SK-N-SH (cell line): ENCODE measurements at regions not wholly inside any gene's neighbourhood (a gene's known extent, or its start where the extent isn't known, plus 50 kb on each side); places are given as distances from the start of the nearest gene placed in this dataset.
A peak's percentile ranks its signal among the peaks of the same experiment; 100 is the strongest.

Experiments used
- CTCF ChIA-PET: fragments of 300-600, 350-600 bp; formaldehyde crosslinking; extraction: SDS; loops from one replicate; lab custom pipeline; 2021; lab: Yijun Ruan, JAX
- POLR2A ChIA-PET: fragments of 350-600 bp; sonication (Branson Sonifier 250); formaldehyde crosslinking; extraction: SDS; loops from one replicate; lab custom pipeline; 2020; ENCODE audit warnings: antibody characterized with exemption, inconsistent platforms; lab: Yijun Ruan, JAX
- DNase-seq: peaks from one replicate; pipeline ENCODE4 v3.0.0; 2012
- H2AFZ ChIP-seq: fragments of 200-600 bp; sonication (generic); 2 replicates; pipeline ENCODE4 v1.8.1; 2016; ENCODE audit warnings: antibody characterized with exemption, mild to moderate bottlenecking, low read depth
- H3F3A ChIP-seq: fragments of 200-600 bp; sonication (generic); replicated peaks from 2 replicates; pipeline ENCODE3; 2016; ENCODE audit warnings: antibody characterized with exemption, mild to moderate bottlenecking; ENCODE audit not compliant: insufficient read depth
- H3K27ac ChIP-seq, 2 experiments: fragments of 200-500 bp in 1 of 2; fragments of 200-600 bp in 1 of 2; sonication (Bioruptor generic) in 1 of 2; sonication (generic), shearing (Covaris generic) in 1 of 2; 2 replicates each; pipeline versions ENCODE4 v1.5.1 to v1.6.1; 2014 to 2016; ENCODE audit warnings: low read depth in 2 of 2, inconsistent platforms in 1 of 2, low read length in 1 of 2, mild to moderate bottlenecking in 1 of 2, mixed read lengths in 1 of 2
- H3K27me3 ChIP-seq: fragments of 200-600 bp; sonication (generic), shearing (Covaris generic); 2 replicates; pipeline ENCODE4 v1.6.1; 2016; ENCODE audit warnings: mixed run types; ENCODE audit not compliant: insufficient read depth
- H3K36me3 ChIP-seq, 2 experiments: fragments of 200-500 bp in 1 of 2; fragments of 200-600 bp in 1 of 2; sonication (Bioruptor generic) in 1 of 2; sonication (generic) in 1 of 2; replicated peaks in 1 of 2; 2 replicates each; pipeline versions ENCODE3 to v1.5.1; 2014 to 2016; ENCODE audit warnings: low read length in 1 of 2, mild to moderate bottlenecking in 1 of 2; ENCODE audit not compliant: insufficient read depth in 2 of 2, control insufficient read depth in 1 of 2
- H3K4me1 ChIP-seq, 2 experiments: fragments of 200-500 bp in 1 of 2; fragments of 200-600 bp in 1 of 2; sonication (Bioruptor generic) in 1 of 2; sonication (generic), shearing (Covaris generic) in 1 of 2; 2 replicates each; pipeline versions ENCODE4 v1.5.1 to v1.6.1; 2014 to 2016; ENCODE audit warnings: low read depth in 1 of 2, low read length in 1 of 2, mixed run types in 1 of 2; ENCODE audit not compliant: insufficient read depth in 2 of 2, control insufficient read depth in 1 of 2
- H3K4me2 ChIP-seq: fragments of 200-600 bp; sonication (generic), shearing (Covaris generic); 2 replicates; pipeline ENCODE4 v1.6.1; 2017; ENCODE audit warnings: mixed run types
- H3K4me3 ChIP-seq, 2 experiments: fragments of 200-500 bp in 1 of 2; fragments of 200-600 bp in 1 of 2; sonication (Bioruptor generic) in 1 of 2; sonication (generic), shearing (Covaris generic) in 1 of 2; 2 replicates each; pipeline versions ENCODE4 v1.5.1 to v1.8.1; 2014 to 2016; ENCODE audit warnings: low read depth in 2 of 2, inconsistent platforms in 1 of 2, low read length in 1 of 2, mild to moderate bottlenecking in 1 of 2, mixed read lengths in 1 of 2, moderate library complexity in 1 of 2
- H3K79me2 ChIP-seq: fragments of 200-600 bp; sonication (generic); 2 replicates; pipeline ENCODE4 v1.8.1; 2017; ENCODE audit warnings: mild to moderate bottlenecking; ENCODE audit not compliant: insufficient read depth
- H3K9ac ChIP-seq: fragments of 200-600 bp; sonication (generic); 2 replicates; pipeline ENCODE4 v1.6.1; 2017; ENCODE audit warnings: mixed run types
- H3K9me2 ChIP-seq: fragments of 200-600 bp; sonication (generic); 2 replicates; pipeline ENCODE4 v1.6.1; 2017; ENCODE audit warnings: mixed run types
- H3K9me3 ChIP-seq: fragments of 200-600 bp; sonication (generic); 2 replicates; pipeline ENCODE4 v1.6.1; 2017; ENCODE audit warnings: mixed run types, mild to moderate bottlenecking, moderate library complexity
- H4K20me1 ChIP-seq: fragments of 200-600 bp; sonication (generic); 2 replicates; pipeline ENCODE4 v1.6.1; 2017; ENCODE audit warnings: mild to moderate bottlenecking, mixed run types; ENCODE audit not compliant: insufficient read depth
- ELF1 ChIP-seq: IDR thresholded peaks from 2 replicates; pipeline ENCODE4 v1.4.0; 2012
- FOSL2 ChIP-seq: IDR thresholded peaks from 2 replicates; pipeline ENCODE4 v1.4.0; 2012; ENCODE audit warnings: low read depth, mild to moderate bottlenecking, moderate library complexity, borderline replicate concordance
- FOXM1 ChIP-seq: IDR thresholded peaks from 2 replicates; pipeline ENCODE4 v1.4.0; 2012; ENCODE audit warnings: low read depth, mild to moderate bottlenecking
- GABPA ChIP-seq: IDR thresholded peaks from 2 replicates; pipeline ENCODE4 v1.4.0; 2012; ENCODE audit warnings: low read depth, mild to moderate bottlenecking
- GATA2 ChIP-seq: sonication (generic); formaldehyde crosslinking; IDR thresholded peaks from 2 replicates; pipeline ENCODE4 v1.5.0; 2020; ENCODE audit warnings: mild to moderate bottlenecking, missing genetic modification reagents
- JUND ChIP-seq: IDR thresholded peaks from 2 replicates; pipeline ENCODE4 v1.4.0; 2012
- MAX ChIP-seq: IDR thresholded peaks from 2 replicates; pipeline ENCODE4 v1.4.0; 2012; ENCODE audit warnings: low read depth
- POLR2AphosphoS5 ChIP-seq: IDR thresholded peaks from 2 replicates; pipeline ENCODE4 v1.6.1; 2012; ENCODE audit warnings: low read depth, low read length
- RAD21 ChIP-seq: IDR thresholded peaks from 2 replicates; pipeline ENCODE4 v1.6.1; 2012; ENCODE audit warnings: mild to moderate bottlenecking, low read length
- RCOR1 ChIP-seq: fragments of 150-350 bp; IDR thresholded peaks from 2 replicates; pipeline ENCODE4 v1.6.1; 2017; ENCODE audit warnings: antibody characterized with exemption, low read length
- RFX5 ChIP-seq: IDR thresholded peaks from 2 replicates; pipeline ENCODE4 v1.6.1; 2012; ENCODE audit warnings: mild to moderate bottlenecking, improper control_type of control experiment, low read length
- SMC3 ChIP-seq: IDR thresholded peaks from 2 replicates; pipeline ENCODE4 v1.6.1; 2012; ENCODE audit warnings: low read depth, low read length, improper control_type of control experiment
- TAF1 ChIP-seq: IDR thresholded peaks from 2 replicates; pipeline ENCODE4 v1.6.1; 2012; ENCODE audit warnings: low read depth, mild to moderate bottlenecking, low read length, moderate library complexity, borderline replicate concordance
- TCF12 ChIP-seq: IDR thresholded peaks from 2 replicates; pipeline ENCODE4 v1.4.0; 2012
- USF2 ChIP-seq: fragments of 150-350 bp; IDR thresholded peaks from 2 replicates; pipeline ENCODE4 v1.6.1; 2017; ENCODE audit warnings: antibody characterized with exemption, low read length, low read depth, borderline replicate concordance
- WGBS: methylation state at CpG from one replicate; pipeline ENCODE4 v1.1.6; 2017; ENCODE audit warnings: low lambda C conversion rate; 5-methylcytosine and 5-hydroxymethylcytosine counted together
- TF ChIP-seq, protein P1 (sequence below): fragments of 150-350 bp; IDR thresholded peaks from 2 replicates; pipeline ENCODE4 v1.6.1; 2016; ENCODE audit warnings: mild to moderate bottlenecking, low read depth, low read length
- TF ChIP-seq, protein P2 (sequence below): fragments of 200-600 bp; sonication (generic); IDR thresholded peaks from 2 replicates; pipeline ENCODE4 v1.6.1; 2017; ENCODE audit warnings: antibody characterized with exemption, mild to moderate bottlenecking, moderate library complexity
- TF ChIP-seq, protein P3 (sequence below): IDR thresholded peaks from 2 replicates; pipeline ENCODE4 v1.6.1; 2012; ENCODE audit warnings: mild to moderate bottlenecking, low read depth, low read length, moderate library complexity

GRCh38 chr4:74682567-74683359, 111.6 kb downstream of the BTC start:
- Histone ChIP-seq H2AFZ (no peak overlapping the region), H4K20me1 (no peaks in the 10 kb centered on the region), H3K4me1 (no peaks in the 10 kb centered on the region), H3K27me3 (peaks cover 11% of the 10 kb centered on the region; the same call in 1 of the 2 replicates), H3K36me3 (no peaks in the 10 kb centered on the region), H3F3A (no peaks in the 10 kb centered on the region), H3K9me2 (no peaks in the 10 kb centered on the region), H3K79me2 (no peaks in the 10 kb centered on the region), H3K27ac (no peak overlapping the region), H3K4me3 (no peak overlapping the region), H3K9ac (no peak overlapping the region), H3K4me2 (no peak overlapping the region), H3K9me3 (no peaks in the 10 kb centered on the region)
- WGBS, result 5% methylated on average over 2 of the region's 2 CpGs
- peak; percentile 26; the same call in 1 of the 2 replicates for TF ChIP-seq TCF12
- TF ChIP-seq JUND, result 0 out of 2 replicates have a peak, but pooled peaks have one; percentile 5
- TF ChIP-seq FOSL2, result peak; percentile 26; the same call in 1 of the 2 replicates
- TF ChIP-seq USF2, result no peak
- CTCF ChIA-PET, result no interaction called here
- no peak for DNase-seq
- POLR2A ChIA-PET, result no interaction called here

GRCh38 chr4:74692972-74693371, 101.4 kb downstream of the BTC start:
- no peaks in the 10 kb centered on the region for H4K20me1 ChIP-seq
- no peak overlapping the region for H3K27ac ChIP-seq
- no peaks in the 10 kb centered on the region for H3K4me1 ChIP-seq
- 2% methylated on average over 4 of the region's 4 CpGs for WGBS
- H3K4me3 ChIP-seq, result no peak overlapping the region
- peaks cover 12% of the 10 kb centered on the region for H3K27me3 ChIP-seq
- no peaks in the 10 kb centered on the region for H3F3A ChIP-seq
- no peak overlapping the region for H2AFZ ChIP-seq
- no peak overlapping the region for H3K9ac ChIP-seq
- H3K36me3 ChIP-seq, result no peaks in the 10 kb centered on the region
- ChIA-PET CTCF (no interaction called here), POLR2A (no interaction called here)
- no peak for DNase-seq
- H3K4me2 ChIP-seq, result no peak overlapping the region
- H3K9me2 ChIP-seq, result no peaks in the 10 kb centered on the region
- no peaks in the 10 kb centered on the region for H3K79me2 ChIP-seq
- H3K9me3 ChIP-seq, result no peaks in the 10 kb centered on the region
- TF ChIP-seq ELF1 (no peak), GATA2 (CRISPR knock-in tag) (no peak), SMC3 (no peak), POLR2AphosphoS5 (no peak), GABPA (no peak), FOXM1 (no peak), RCOR1 (no peak), FOSL2 (no peak), MAX (no peak), RAD21 (no peak), RFX5 (no peak), TAF1 (no peak)
- TF ChIP-seq, protein P1, sequence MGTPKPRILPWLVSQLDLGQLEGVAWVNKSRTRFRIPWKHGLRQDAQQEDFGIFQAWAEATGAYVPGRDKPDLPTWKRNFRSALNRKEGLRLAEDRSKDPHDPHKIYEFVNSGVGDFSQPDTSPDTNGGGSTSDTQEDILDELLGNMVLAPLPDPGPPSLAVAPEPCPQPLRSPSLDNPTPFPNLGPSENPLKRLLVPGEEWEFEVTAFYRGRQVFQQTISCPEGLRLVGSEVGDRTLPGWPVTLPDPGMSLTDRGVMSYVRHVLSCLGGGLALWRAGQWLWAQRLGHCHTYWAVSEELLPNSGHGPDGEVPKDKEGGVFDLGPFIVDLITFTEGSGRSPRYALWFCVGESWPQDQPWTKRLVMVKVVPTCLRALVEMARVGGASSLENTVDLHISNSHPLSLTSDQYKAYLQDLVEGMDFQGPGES, result no peak
- TF ChIP-seq, protein P2, sequence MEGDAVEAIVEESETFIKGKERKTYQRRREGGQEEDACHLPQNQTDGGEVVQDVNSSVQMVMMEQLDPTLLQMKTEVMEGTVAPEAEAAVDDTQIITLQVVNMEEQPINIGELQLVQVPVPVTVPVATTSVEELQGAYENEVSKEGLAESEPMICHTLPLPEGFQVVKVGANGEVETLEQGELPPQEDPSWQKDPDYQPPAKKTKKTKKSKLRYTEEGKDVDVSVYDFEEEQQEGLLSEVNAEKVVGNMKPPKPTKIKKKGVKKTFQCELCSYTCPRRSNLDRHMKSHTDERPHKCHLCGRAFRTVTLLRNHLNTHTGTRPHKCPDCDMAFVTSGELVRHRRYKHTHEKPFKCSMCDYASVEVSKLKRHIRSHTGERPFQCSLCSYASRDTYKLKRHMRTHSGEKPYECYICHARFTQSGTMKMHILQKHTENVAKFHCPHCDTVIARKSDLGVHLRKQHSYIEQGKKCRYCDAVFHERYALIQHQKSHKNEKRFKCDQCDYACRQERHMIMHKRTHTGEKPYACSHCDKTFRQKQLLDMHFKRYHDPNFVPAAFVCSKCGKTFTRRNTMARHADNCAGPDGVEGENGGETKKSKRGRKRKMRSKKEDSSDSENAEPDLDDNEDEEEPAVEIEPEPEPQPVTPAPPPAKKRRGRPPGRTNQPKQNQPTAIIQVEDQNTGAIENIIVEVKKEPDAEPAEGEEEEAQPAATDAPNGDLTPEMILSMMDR, result no peak
- TF ChIP-seq, protein P3, sequence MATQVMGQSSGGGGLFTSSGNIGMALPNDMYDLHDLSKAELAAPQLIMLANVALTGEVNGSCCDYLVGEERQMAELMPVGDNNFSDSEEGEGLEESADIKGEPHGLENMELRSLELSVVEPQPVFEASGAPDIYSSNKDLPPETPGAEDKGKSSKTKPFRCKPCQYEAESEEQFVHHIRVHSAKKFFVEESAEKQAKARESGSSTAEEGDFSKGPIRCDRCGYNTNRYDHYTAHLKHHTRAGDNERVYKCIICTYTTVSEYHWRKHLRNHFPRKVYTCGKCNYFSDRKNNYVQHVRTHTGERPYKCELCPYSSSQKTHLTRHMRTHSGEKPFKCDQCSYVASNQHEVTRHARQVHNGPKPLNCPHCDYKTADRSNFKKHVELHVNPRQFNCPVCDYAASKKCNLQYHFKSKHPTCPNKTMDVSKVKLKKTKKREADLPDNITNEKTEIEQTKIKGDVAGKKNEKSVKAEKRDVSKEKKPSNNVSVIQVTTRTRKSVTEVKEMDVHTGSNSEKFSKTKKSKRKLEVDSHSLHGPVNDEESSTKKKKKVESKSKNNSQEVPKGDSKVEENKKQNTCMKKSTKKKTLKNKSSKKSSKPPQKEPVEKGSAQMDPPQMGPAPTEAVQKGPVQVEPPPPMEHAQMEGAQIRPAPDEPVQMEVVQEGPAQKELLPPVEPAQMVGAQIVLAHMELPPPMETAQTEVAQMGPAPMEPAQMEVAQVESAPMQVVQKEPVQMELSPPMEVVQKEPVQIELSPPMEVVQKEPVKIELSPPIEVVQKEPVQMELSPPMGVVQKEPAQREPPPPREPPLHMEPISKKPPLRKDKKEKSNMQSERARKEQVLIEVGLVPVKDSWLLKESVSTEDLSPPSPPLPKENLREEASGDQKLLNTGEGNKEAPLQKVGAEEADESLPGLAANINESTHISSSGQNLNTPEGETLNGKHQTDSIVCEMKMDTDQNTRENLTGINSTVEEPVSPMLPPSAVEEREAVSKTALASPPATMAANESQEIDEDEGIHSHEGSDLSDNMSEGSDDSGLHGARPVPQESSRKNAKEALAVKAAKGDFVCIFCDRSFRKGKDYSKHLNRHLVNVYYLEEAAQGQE, result no peak
